GM19463 (cell line): ENCODE measurements at regions not wholly inside any gene's neighbourhood (a gene's known extent, or its start where the extent isn't known, plus 50 kb on each side); places are given as distances from the start of the nearest gene placed in this dataset.
"Not testable (repeated sequence)": the region's sequence is repeated elsewhere in the genome, so short reads cannot be mapped to it uniquely, and the experiment has no call there.

Source experiments
- ATAC-seq: cut with Tn5 transposase; IDR thresholded peaks from one replicate; pipeline ENCODE4 v1.9.1; 2021; ENCODE audit warnings: mild to moderate bottlenecking, moderate library complexity; ENCODE audit not compliant: unreplicated experiment

DNA sequence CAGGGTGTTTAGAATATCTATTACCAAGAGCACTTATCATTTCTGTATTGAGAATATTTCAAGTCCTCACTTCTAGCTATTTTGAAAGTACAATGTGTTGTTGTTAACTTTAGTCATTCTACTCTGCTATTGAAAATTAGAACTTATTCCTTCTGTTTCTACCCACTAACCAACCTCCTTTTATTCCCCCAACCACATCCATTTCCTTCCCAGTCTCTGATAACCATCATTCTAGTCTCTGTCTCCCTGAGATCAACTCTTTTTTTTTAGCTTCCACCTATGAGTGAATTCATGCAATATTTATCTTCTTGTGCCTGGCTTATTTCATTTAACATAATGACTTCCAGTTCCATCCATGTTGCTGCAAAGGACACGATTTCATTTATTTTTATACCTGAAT, 290.6 kb upstream of the OR4E1 start:
- no peak for ATAC-seq

DNA sequence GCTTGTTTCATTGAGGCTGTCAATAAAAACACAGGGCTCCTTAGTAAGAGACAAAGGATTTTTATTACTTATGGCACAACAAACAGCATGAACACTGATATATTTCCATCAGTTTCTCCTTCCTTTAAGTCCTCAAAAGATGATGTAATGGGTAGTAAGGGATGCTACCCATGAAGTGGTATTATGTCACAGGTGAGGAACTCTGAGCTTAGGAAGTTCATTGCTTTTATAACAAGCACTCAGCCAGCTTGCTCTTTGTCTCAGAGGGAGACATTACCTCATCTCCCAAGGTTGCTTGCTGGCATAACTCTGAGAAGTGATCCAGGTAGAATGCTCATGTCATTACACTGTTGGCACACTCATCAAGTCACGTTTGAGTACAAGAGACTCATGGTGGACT, 287.0 kb upstream of the OR4E1 start:
- ATAC-seq = no peak

DNA sequence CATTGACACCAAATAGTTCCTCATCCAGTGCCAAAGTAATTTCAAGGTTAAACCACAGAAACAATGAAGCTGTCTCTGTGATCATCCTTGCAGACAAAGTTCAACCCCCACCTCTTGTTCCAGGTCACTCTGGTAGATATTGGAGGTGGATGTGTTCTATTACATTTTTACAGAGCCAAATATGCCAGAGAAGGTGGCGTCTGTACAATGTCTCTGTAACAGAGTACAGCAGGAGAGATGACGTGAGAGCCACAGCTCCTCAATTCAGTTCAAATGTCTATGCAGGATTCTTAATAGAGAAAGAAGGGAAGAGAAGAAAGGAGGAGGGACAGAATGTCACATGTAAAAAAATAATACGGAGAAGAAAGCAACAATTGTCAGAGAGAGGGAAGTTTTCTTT, 268.3 kb upstream of the OR4E1 start:
- no peak for ATAC-seq

GRCh38 chr14:21940887-21941856, 267.6 kb upstream of the OR4E1 start:
- ATAC-seq = no peak

DNA sequence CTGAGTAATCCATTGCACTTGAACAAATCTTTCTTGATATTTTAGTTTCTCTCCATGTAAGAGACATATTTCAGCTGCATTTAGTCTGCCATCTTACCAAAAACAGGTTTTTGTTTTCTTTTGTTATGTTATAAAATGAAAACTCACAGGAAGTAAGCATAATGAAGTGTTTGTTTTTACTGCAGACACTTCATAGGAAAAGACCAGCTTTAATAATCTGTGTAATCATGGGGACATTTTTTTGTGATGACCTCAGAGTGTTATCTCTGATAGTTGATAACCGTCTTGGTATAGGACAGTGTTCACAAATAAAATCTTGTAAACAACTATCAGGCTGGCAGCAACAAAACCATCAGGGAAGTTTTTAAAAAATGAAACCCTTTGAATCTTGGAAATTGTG, 266.2 kb upstream of the OR4E1 start:
- no peak for ATAC-seq

DNA sequence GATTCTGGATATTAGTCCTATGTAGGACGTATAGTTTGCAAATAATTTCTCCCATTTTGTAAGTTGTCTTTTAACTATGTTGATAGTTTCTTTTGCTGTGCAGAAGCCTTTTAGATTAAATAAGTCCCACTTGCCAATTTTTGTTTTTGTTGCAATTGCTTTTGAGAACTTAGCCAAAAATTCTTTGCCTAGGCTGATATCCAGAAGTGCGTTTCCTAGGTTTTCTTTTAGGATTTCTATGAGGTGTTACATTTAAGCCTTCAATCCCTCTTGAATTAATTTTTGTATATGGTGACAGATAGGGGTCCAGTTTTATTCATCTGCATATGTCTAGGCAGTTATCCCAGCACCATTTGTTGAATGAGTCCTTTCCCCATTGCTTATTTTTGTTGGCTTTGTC, 264.4 kb upstream of the OR4E1 start:
- ATAC-seq = no peak

- no peak for ATAC-seq
These were observed 260.1 kb upstream of the OR4E1 start for GRCh38 chr14:21933681-21934080.

DNA sequence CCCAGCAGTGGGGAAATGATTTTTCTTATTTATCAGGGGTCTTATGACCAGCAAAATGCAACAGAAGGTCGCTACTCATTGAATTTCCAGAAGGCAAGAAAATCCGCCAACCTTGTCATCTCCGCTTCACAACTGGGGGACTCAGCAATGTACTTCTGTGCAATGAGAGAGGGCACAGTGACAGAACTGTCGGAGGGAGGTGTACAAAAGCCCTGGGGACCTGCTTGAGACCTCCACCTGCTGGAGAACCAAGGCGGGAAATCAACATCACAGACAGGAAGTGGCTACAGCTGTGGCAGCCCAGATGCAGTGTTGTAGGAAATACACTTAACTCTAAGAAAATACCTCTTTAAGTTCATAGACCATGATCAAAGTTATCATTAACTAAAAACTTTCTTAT, 250.9 kb upstream of the OR4E1 start:
- ATAC-seq = peak; percentile 98

- ATAC-seq = no peak
These were observed 250.2 kb upstream of the OR4E1 start for GRCh38 chr14:21923820-21924219.

DNA sequence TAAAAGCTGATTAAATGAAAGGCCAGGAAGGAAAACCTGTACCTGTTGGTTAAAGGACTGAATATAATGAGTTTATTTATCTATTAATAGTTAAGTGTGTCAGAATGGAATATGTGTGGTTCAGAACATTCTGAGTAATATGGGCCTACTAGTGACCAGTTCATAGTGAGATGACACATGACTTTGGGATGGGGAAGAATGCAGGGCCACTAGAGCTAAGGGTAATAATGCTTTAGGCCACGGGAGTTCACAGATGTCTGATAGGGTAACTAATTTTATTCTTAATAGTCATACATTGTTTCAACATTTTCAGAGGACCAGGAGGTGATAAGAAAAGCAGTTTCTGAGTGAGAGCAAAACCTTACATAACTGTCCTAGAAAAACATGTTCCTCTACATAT, 247.8 kb upstream of the OR4E1 start:
- no peak for ATAC-seq

DNA sequence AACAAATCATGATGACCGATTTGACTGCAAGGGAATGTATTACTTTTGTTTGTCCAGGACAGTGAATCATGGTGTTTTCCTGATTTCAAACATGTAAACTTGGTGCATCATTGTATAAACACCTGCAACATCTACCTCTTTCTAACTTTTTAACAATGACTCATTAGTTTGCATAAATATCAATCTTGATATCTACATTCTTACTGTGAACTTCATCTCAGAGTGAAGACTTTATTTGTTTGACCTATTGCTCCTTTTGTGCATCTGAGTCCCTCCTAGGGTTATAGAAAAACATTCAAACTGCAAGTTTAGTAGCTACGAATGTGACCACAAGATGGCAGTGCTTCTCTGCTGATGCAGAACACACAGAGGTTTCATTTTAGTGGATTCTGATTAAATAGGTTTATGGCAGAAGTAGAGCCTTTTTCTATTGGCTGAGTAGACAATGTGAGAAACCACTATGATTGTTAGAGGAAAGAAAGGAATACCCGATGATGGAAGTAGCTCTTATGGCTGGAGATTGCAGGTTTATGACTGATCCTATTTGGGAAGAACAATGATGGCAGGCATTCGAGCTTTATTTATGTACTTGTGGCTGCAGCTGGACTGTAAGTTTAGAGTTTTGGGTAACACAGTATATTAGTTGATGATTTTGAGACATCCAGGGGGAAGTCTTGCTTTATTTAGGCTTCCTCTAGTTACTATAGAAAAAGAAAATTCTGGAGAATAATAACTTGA, 244.2 kb upstream of the OR4E1 start:
- peak; percentile 62 for ATAC-seq

GRCh38 chr14:21915826-21916225, 242.2 kb upstream of the OR4E1 start:
- no peak for ATAC-seq

DNA sequence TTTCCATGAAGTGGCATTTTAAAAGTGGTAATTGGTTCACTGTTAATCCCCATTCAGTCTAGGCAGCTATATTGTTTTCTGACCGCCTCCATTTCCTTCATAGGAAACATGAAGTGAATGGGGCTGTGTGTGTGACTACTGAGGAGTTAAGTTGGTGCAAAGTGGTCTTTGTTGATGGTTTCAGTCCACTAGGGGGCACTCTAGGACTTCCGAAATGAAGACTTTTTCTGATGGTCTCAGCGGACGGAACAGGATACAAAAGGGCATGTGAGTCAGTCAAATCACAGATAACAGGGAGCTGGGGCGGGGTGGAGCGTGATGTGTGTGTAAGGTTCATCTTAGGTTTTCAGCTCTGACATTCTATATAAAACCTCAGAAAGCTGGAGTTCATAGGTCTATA, 240.1 kb upstream of the OR4E1 start:
- ATAC-seq = peak; percentile 44

DNA sequence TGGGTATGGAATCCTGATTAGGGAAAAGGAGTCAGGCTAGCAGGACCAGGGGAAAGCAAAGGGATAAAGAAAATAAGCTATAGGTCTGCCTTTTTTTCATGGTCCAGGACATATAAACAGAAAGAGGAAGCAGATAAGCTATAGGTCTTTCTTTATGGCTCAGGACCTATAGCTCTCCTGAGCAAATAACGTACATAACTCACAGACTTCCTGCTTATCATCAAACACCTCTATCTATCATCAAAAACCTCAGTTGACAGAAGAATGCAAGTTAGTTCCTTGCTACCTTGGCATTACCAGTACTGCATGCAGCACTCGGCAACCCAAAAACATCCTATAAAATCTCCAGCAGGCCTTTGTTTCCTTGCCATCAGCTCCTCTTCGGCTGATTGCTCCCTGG, 238.7 kb upstream of the OR4E1 start:
- ATAC-seq = no peak

- no peak for ATAC-seq
These were observed 238.3 kb upstream of the OR4E1 start for GRCh38 chr14:21911877-21912276.

DNA sequence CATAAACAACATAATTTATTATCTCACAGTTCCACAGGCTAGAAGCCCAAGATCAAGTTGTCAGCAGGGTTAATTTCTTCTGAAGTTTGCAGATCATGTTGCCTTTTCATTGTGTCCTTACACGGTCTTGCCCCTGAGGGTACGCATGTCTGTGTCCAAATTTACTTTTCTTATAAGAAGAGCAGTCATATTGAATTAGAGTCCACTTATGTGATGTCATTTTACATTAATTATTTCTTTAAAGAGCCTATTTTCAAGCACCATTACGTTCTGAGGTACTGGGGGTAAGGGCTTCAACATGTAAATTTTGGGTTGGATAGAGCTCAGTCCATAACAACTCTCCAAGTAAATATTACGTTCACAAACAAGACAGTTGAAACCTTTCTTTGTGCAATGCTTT, 236.6 kb upstream of the OR4E1 start:
- no peak for ATAC-seq

- ATAC-seq = peak; percentile 47
These were observed 229.1 kb upstream of the OR4E1 start for GRCh38 chr14:21902561-21903181.

DNA sequence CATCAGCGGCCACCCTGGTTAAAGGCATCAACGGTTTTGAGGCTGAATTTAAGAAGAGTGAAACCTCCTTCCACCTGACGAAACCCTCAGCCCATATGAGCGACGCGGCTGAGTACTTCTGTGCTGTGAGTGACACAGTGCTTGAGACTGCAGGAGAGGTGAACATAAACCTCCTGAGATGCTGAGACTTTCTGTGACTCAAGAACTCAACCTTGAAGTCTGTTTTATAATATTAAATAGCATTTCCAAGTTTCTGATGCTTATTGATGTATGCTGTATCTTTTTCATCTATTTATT, 221.2 kb upstream of the OR4E1 start:
- not testable (repeated sequence) for ATAC-seq

GRCh38 chr14:21894003-21894897, 220.6 kb upstream of the OR4E1 start:
- ATAC-seq = no peak

GRCh38 chr14:21891921-21892320, 218.3 kb upstream of the OR4E1 start:
- no peak for ATAC-seq

DNA sequence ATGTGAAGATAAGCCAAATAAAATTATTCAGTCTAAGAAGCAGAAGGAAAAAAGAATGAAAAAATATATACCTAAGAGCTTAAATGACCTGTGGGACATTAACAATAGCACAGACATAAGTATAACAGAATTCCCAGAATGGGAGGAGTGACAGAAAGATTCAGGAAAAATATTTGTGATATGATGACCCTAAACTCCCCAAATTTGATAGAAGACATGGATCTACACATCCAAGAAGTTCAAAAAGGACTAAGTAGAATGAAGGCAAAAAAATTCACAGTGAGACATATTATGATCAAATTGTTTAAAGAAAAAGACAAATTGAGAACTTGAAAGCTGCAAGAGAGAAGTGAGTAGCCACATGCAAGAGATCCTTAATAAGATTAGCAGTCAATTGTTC, 211.4 kb upstream of the OR4E1 start:
- ATAC-seq = no peak
